Astrocyte (in vitro differentiated cells and primary cell): ENCODE measurements at regions not wholly inside any gene's neighbourhood (a gene's known extent, or its start where the extent isn't known, plus 50 kb on each side); places are given as distances from the start of the nearest gene placed in this dataset.

Experiments used
- DNase-seq: peaks from one replicate; pipeline ENCODE4 v3.0.0-alpha.2; 2010; ENCODE audit warnings: low read depth
- FAIRE-seq: peaks from 2 replicates; lab custom pipeline; 2011; peaks lifted over from hg19 to GRCh38; lab: Jason Lieb, UNC
- H2AFZ ChIP-seq: 2 replicates; pipeline ENCODE4 v1.6.0; 2012; ENCODE audit warnings: low read depth, low read length, inconsistent platforms
- H3K27ac ChIP-seq: 2 replicates; pipeline ENCODE4 v1.5.1; 2011; ENCODE audit warnings: low read depth, low read length, inconsistent platforms
- H3K27me3 ChIP-seq: 2 replicates; pipeline ENCODE4 v1.6.0; 2011; ENCODE audit warnings: low read length, inconsistent platforms; ENCODE audit not compliant: insufficient read depth
- H3K36me3 ChIP-seq: 2 replicates; pipeline ENCODE4 v1.5.1; 2011; ENCODE audit warnings: low read length, inconsistent platforms; ENCODE audit not compliant: insufficient read depth
- H3K4me1 ChIP-seq: 2 replicates; pipeline ENCODE4 v1.5.1; 2011; ENCODE audit warnings: low read length, inconsistent platforms; ENCODE audit not compliant: insufficient read depth
- H3K4me2 ChIP-seq: 2 replicates; pipeline ENCODE4 v1.6.0; 2012; ENCODE audit warnings: low read length, inconsistent platforms
- H3K4me3 ChIP-seq: 2 replicates; pipeline ENCODE4 v1.5.1; 2011; ENCODE audit warnings: low read depth, mild to moderate bottlenecking, low read length, inconsistent platforms; ENCODE audit not compliant: insufficient read depth
- H3K79me2 ChIP-seq: 2 replicates; pipeline ENCODE4 v1.6.0; 2012; ENCODE audit warnings: mild to moderate bottlenecking, low read length, inconsistent platforms; ENCODE audit not compliant: insufficient read depth
- H3K9ac ChIP-seq: 2 replicates; pipeline ENCODE4 v1.6.0; 2012; ENCODE audit warnings: mild to moderate bottlenecking, low read length, inconsistent platforms
- H3K9me3 ChIP-seq: 2 replicates; pipeline ENCODE4 v1.5.1; 2012; ENCODE audit warnings: low read depth, mild to moderate bottlenecking, low read length, inconsistent platforms; ENCODE audit not compliant: insufficient read depth
- H4K20me1 ChIP-seq: 2 replicates; pipeline ENCODE4 v1.6.0; 2012; ENCODE audit warnings: low read length, inconsistent platforms; ENCODE audit not compliant: insufficient read depth
- H3K27ac Mint-ChIP-seq: one replicate; pipeline ENCODE4 v1.8.0; 2021; ENCODE audit warnings: mild to moderate bottlenecking, mixed read lengths; ENCODE audit not compliant: unreplicated experiment
- H3K27me3 Mint-ChIP-seq: one replicate; pipeline ENCODE4 v1.8.0; 2021; ENCODE audit warnings: low read depth, mixed read lengths; ENCODE audit not compliant: unreplicated experiment
- H3K36me3 Mint-ChIP-seq: one replicate; pipeline ENCODE4 v1.8.0; 2021; ENCODE audit warnings: low read depth, mixed read lengths; ENCODE audit not compliant: unreplicated experiment
- H3K4me1 Mint-ChIP-seq: one replicate; pipeline ENCODE4 v1.8.0; 2021; ENCODE audit warnings: low read depth, mixed read lengths; ENCODE audit not compliant: unreplicated experiment
- H3K4me3 Mint-ChIP-seq: one replicate; pipeline ENCODE4 v1.8.0; 2021; ENCODE audit warnings: mild to moderate bottlenecking, moderate library complexity, mixed read lengths; ENCODE audit not compliant: unreplicated experiment
- H3K9me3 Mint-ChIP-seq: one replicate; pipeline ENCODE4 v1.8.0; 2021; ENCODE audit warnings: mild to moderate bottlenecking, mixed read lengths; ENCODE audit not compliant: unreplicated experiment
- EZH2 ChIP-seq: IDR thresholded peaks from 2 replicates; pipeline ENCODE4 v1.6.1; 2012; ENCODE audit warnings: mild to moderate bottlenecking, low read length, inconsistent platforms; ENCODE audit not compliant: insufficient read depth
- TF ChIP-seq, protein P1 (sequence below): IDR thresholded peaks from 2 replicates; pipeline ENCODE4 v1.5.1; 2011; ENCODE audit warnings: low read depth, mild to moderate bottlenecking, inconsistent platforms, low read length, moderate library complexity; ENCODE audit not compliant: insufficient read depth

- DNase-seq: no peak
- H3K27me3 Mint-ChIP-seq: peaks cover 5% of the 10 kb centered on the region
Observed at GRCh38 chr5:172531704-172532026, 77.3 kb upstream of the SH3PXD2B start.

GRCh38 chr5:172530878-172531703 lies 76.8 kb upstream of the SH3PXD2B start:
- H2AFZ ChIP-seq: no peak overlapping the region
- no peaks in the 10 kb centered on the region for H3K9me3 ChIP-seq
- Mint-ChIP-seq H3K9me3 (peaks cover 11% of the 10 kb centered on the region), H3K4me3 (peak overlapping the region; percentile 31), H3K27ac (no peak overlapping the region), H3K27me3 (peaks cover 6% of the 10 kb centered on the region), H3K36me3 (peaks cover 7% of the 10 kb centered on the region), H3K4me1 (peaks cover 12% of the 10 kb centered on the region)
- no peak overlapping the region for H3K4me3 ChIP-seq
- no peak overlapping the region for H3K27ac ChIP-seq
- TF ChIP-seq EZH2: no peak
- TF ChIP-seq, protein P1, sequence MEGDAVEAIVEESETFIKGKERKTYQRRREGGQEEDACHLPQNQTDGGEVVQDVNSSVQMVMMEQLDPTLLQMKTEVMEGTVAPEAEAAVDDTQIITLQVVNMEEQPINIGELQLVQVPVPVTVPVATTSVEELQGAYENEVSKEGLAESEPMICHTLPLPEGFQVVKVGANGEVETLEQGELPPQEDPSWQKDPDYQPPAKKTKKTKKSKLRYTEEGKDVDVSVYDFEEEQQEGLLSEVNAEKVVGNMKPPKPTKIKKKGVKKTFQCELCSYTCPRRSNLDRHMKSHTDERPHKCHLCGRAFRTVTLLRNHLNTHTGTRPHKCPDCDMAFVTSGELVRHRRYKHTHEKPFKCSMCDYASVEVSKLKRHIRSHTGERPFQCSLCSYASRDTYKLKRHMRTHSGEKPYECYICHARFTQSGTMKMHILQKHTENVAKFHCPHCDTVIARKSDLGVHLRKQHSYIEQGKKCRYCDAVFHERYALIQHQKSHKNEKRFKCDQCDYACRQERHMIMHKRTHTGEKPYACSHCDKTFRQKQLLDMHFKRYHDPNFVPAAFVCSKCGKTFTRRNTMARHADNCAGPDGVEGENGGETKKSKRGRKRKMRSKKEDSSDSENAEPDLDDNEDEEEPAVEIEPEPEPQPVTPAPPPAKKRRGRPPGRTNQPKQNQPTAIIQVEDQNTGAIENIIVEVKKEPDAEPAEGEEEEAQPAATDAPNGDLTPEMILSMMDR: no peak
- H3K4me2 ChIP-seq: no peak overlapping the region
- no peak overlapping the region for H3K9ac ChIP-seq
- H3K4me1 ChIP-seq: peaks cover 5% of the 10 kb centered on the region
- H3K36me3 ChIP-seq: no peaks in the 10 kb centered on the region
- H4K20me1 ChIP-seq: no peaks in the 10 kb centered on the region
- peaks cover 7% of the 10 kb centered on the region for H3K27me3 ChIP-seq
- H3K79me2 ChIP-seq: no peaks in the 10 kb centered on the region
- FAIRE-seq (no peak), DNase-seq (no peak)

More at GRCh38 chr5:172531704-172532026, 77.3 kb upstream of the SH3PXD2B start:
- Histone ChIP-seq H3K4me3 (no peak overlapping the region), H3K9me3 (no peaks in the 10 kb centered on the region), H3K27ac (no peak overlapping the region), H4K20me1 (no peaks in the 10 kb centered on the region), H3K27me3 (peaks cover 7% of the 10 kb centered on the region), H3K79me2 (no peaks in the 10 kb centered on the region), H3K36me3 (no peaks in the 10 kb centered on the region), H3K4me2 (no peak overlapping the region), H3K4me1 (peaks cover 5% of the 10 kb centered on the region), H2AFZ (no peak overlapping the region), H3K9ac (no peak overlapping the region)
- no peak for TF ChIP-seq EZH2
- TF ChIP-seq, protein P1: no peak
- no peak for FAIRE-seq
- Mint-ChIP-seq H3K4me1 (peaks cover 12% of the 10 kb centered on the region), H3K4me3 (no peak overlapping the region), H3K9me3 (peaks cover 11% of the 10 kb centered on the region), H3K36me3 (peaks cover 7% of the 10 kb centered on the region), H3K27ac (no peak overlapping the region)

DNA sequence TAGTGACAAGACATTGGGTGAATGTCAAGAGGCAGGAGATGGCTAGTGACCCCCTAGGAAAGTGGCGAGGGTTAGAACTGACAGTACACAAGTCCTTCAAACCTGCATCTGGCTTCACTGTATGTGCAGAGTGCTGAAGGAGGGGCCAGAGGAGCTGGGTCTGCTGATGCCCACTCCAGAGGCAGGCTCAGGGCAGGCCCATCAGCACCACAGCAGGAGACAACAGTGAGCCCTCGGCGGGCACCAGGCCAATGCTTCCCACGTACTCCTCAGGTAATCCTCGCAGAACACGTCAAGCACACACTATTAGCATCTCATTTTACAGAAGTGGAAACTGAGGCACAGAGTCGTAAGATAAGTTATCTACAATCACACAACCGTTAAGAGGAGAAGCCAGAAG lies 76.1 kb upstream of the SH3PXD2B start:
- DNase-seq: no peak
- no peak for FAIRE-seq
- Mint-ChIP-seq H3K4me1 (peaks cover 12% of the 10 kb centered on the region), H3K4me3 (no peak overlapping the region), H3K9me3 (peaks cover 11% of the 10 kb centered on the region), H3K27ac (no peak overlapping the region), H3K36me3 (peaks cover 7% of the 10 kb centered on the region), H3K27me3 (peaks cover 11% of the 10 kb centered on the region)
- H3K36me3 ChIP-seq: no peaks in the 10 kb centered on the region
- TF ChIP-seq EZH2: no peak
- TF ChIP-seq, protein P1: no peak
- peaks cover 5% of the 10 kb centered on the region for H3K4me1 ChIP-seq
- no peaks in the 10 kb centered on the region for H4K20me1 ChIP-seq
- no peak overlapping the region for H3K4me2 ChIP-seq
- H3K9ac ChIP-seq: no peak overlapping the region
- H3K9me3 ChIP-seq: no peaks in the 10 kb centered on the region
- no peak overlapping the region for H2AFZ ChIP-seq
- no peak overlapping the region for H3K4me3 ChIP-seq
- H3K27me3 ChIP-seq: peaks cover 11% of the 10 kb centered on the region
- no peaks in the 10 kb centered on the region for H3K79me2 ChIP-seq
- H3K27ac ChIP-seq: no peak overlapping the region
